ENCODE measurements at regions not wholly inside any gene's neighbourhood (a gene's known extent, or its start where the extent isn't known, plus 50 kb on each side); places are given as distances from the start of the nearest gene placed in this dataset.

DNA sequence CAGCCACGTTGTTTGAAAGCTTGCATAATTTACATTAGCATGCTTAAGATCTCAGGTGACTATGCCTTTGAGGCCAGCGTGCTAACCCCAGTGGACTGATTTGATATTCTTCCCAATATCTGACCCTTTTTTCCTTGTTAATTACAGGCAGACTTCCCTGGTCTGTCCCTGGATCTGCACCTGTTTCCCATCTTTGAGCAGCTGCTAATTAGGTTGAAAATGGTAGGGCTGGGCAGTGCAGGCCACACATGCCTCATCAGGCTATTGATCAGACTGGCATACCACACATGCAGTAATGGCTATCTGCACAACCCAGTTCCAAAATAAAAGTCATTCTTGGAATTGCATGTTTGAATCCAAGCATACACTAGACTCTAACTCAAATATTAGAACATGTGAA, 164.3 kb upstream of the TFAP2D start:
- Histone ChIP-seq H3K27me3 (ENCODE audit: control insufficient read depth, insufficient read depth, low read length) (no peaks in the 10 kb centered on the region), H2BK5ac (ENCODE audit: low read depth, low read length, poor library complexity, severe bottlenecking) (no peak overlapping the region), H3K36me3 (ENCODE audit: control insufficient read depth, insufficient read depth, low read length) (no peaks in the 10 kb centered on the region), H3K14ac (replicated peaks; ENCODE audit: low read depth, low read length) (no peak overlapping the region), H4K20me1 (ENCODE audit: insufficient read depth, low read length) (no peaks in the 10 kb centered on the region), H2BK15ac (ENCODE audit: low read depth, low read length) (no peak overlapping the region), H2AK5ac (ENCODE audit: low read depth, low read length) (no peak overlapping the region), H4K91ac (ENCODE audit: insufficient read depth, low read depth, low read length) (no peak overlapping the region), H3K56ac (ENCODE audit: extremely low read depth, insufficient read depth, low read length) (no peak overlapping the region), H3K4me1 (ENCODE audit: control insufficient read depth, insufficient read depth, low read length) (no peaks in the 10 kb centered on the region), H3K23ac (ENCODE audit: low read depth, low read length) (no peak overlapping the region), H2AFZ (replicated peaks; ENCODE audit: low read length, poor library complexity) (no peak overlapping the region), H3K9me3 (ENCODE audit: control insufficient read depth, insufficient read depth, low read length) (no peaks in the 10 kb centered on the region), H3K9ac (ENCODE audit: low read depth, low read length) (no peak overlapping the region), H4K5ac (ENCODE audit: low read depth, low read length) (no peak overlapping the region), H3K27ac (ENCODE audit: insufficient read depth, low read length) (no peak overlapping the region), H3K18ac (ENCODE audit: low read depth, low read length) (no peak overlapping the region), H3K4me2 (ENCODE audit: low read depth, low read length) (no peak overlapping the region), H3K79me1 (ENCODE audit: low read depth in 1 of 2, low read length in 2 of 2) (no peaks in the 10 kb centered on the region), H4K8ac (ENCODE audit: low read depth in 2 of 2, low read length in 2 of 2) (no peak overlapping the region), H3K4ac (ENCODE audit: low read depth, low read length) (no peak overlapping the region), H2BK120ac (ENCODE audit: low read depth, low read length) (no peak overlapping the region), H3K9me1 (ENCODE audit: insufficient read depth, low read length) (no peaks in the 10 kb centered on the region), H2AK9ac (replicated peaks; ENCODE audit: low read depth, low read length, poor library complexity) (no peak overlapping the region), H3K4me3 (ENCODE audit: insufficient read depth, low read depth, low read length) (no peak overlapping the region), H2BK20ac (ENCODE audit: low read depth, low read length) (no peak overlapping the region)
- TF ChIP-seq NFE2L2 (IDR thresholded peaks at IDR 0.05; ENCODE audit: low read depth, low read length), result no peak
- CTCF ChIA-PET, result no interaction called here
- dilution Hi-C loops (cut with HindIII; ENCODE audit: low sequenced_read_pairs, unreplicated experiment), result no loop called here
- POLR2A ChIA-PET (ENCODE audit: unreplicated experiment), result no interaction called here
- intact Hi-C loops (cut with micrococcal nuclease), result no loop called here
- no TSS peak for BruUV-seq (replicated peaks)
- no peak for DNase-seq
- in situ Hi-C loops (cut with MboI; ENCODE audit: low sequenced_read_pairs), result no loop called here
- 0% methylated on average over 1 of the region's 2 CpGs; no CpG with 5 or more reads in 1 of the 2 experiments for whole genome bisulfite sequencing, 2 experiments (ENCODE audit: extremely low coverage in 2 of 2, insufficient read length in 1 of 2)
- ATAC-seq (ENCODE audit: low read depth), result no peak
